Testis (tissue), 2 donors: ENCODE measurements at regions not wholly inside any gene's neighbourhood (a gene's known extent, or its start where the extent isn't known, plus 50 kb on each side); places are given as distances from the start of the nearest gene placed in this dataset.

Experiments
- POLR2A ChIP-seq: fragments of 450-650 bp; IDR thresholded peaks from one replicate; pipeline ENCODE4 v1.6.1; 2017; ENCODE audit warnings: antibody characterized with exemption, mild to moderate bottlenecking, moderate library complexity
- TF ChIP-seq, protein P1 (sequence below), 3 experiments: fragments of 450-650 bp in 2 of 3; fragments of 200-600 bp in 1 of 3; sonication (generic) in 1 of 3; IDR thresholded peaks; one replicate each; pipeline ENCODE4 v1.5.1; 2016 to 2019; ENCODE audit warnings: antibody characterized with exemption in 3 of 3, mild to moderate bottlenecking in 2 of 3, moderate library complexity in 1 of 3

DNA sequence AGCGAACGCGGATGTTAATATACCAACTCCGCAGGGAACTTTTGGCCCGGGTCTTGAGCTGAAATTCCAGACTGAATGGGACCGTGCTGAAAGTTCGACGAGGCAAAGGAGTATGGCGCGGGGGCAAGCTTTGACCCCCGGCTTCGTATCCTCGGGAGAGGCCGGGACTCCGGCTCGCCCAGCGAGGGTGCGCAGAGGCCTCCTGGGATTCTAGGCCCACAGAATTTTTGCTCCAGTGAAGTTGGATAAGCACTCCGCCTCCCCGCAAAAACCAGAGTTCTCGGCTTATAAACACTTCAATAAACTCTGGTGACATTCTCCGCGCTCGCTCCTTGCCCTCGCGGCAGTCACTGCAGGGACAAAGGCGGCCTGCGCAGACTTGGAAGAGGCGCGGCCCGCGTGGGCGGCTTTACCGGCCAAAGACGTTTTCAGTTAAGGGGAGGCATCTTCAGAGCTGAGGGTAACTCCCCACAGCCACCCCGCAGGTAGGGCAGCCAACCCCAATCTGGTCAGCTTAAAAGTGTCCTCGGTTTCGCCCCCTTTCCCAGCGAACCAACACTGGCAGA, 112.6 kb downstream of the KCNRG start:
- TF ChIP-seq, protein P1, sequence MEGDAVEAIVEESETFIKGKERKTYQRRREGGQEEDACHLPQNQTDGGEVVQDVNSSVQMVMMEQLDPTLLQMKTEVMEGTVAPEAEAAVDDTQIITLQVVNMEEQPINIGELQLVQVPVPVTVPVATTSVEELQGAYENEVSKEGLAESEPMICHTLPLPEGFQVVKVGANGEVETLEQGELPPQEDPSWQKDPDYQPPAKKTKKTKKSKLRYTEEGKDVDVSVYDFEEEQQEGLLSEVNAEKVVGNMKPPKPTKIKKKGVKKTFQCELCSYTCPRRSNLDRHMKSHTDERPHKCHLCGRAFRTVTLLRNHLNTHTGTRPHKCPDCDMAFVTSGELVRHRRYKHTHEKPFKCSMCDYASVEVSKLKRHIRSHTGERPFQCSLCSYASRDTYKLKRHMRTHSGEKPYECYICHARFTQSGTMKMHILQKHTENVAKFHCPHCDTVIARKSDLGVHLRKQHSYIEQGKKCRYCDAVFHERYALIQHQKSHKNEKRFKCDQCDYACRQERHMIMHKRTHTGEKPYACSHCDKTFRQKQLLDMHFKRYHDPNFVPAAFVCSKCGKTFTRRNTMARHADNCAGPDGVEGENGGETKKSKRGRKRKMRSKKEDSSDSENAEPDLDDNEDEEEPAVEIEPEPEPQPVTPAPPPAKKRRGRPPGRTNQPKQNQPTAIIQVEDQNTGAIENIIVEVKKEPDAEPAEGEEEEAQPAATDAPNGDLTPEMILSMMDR (IDR thresholded peaks at IDR 0.05), result no peak
- no peak for TF ChIP-seq POLR2A
